ENCODE measurements at regions not wholly inside any gene's neighbourhood (a gene's known extent, or its start where the extent isn't known, plus 50 kb on each side); places are given as distances from the start of the nearest gene placed in this dataset.
"Not testable (repeated sequence)": the region's sequence is repeated elsewhere in the genome, so short reads cannot be mapped to it uniquely, and the experiment has no call there.

DNA sequence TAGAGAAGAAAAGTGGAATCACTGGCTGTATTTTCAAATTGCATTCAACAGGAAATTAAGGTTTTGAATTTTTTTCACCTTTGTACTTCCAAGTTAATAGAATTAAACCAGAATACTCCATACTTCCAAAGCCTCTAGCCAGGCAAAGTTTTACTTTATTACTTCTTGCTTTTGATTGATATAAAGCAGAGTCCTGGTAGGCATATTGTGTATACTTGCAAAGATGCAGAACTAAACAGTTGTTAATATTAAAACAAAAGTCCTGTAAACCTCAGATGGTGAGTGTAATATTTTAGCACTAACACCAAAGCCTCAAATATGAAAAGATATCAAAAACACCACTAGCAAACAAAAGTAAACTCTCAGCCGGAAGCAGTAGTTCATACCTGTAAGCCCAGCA, 107.2 kb upstream of the C2CD4B start:
- DNase-seq (ENCODE audit: low read depth), result no peak

- no peak for DNase-seq (ENCODE audit: low read depth)
Measured at GRCh38 chr15:62275831-62276230, 110.7 kb upstream of the C2CD4B start.

DNA sequence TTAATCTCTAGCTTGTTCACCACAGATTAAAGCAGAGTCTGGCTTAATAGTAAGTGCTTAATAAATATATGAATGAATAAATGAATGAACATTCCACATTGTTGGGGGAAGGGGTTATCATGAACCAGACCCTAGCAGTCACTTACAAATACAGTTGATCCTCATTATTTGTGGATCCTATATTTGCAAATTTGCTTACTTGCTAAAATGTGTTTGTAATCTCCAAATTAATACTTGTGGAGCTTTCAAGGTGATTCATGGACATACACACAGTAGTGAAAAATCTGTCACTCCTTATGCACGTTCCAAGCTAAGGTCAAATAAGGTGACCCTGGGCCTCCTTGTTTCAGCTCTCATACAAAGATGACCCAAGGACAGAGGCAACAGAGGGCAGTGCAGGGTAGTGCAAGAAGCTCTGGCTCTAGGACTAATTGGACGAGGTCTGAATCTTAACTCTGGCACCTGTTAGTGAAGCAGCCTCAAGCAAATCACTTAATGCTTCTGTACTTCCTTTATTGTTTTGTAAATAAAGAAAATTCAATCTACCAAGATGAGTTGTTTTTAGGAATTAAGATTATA, 112.8 kb upstream of the C2CD4B start:
- DNase-seq (ENCODE audit: low read depth), result no peak

DNA sequence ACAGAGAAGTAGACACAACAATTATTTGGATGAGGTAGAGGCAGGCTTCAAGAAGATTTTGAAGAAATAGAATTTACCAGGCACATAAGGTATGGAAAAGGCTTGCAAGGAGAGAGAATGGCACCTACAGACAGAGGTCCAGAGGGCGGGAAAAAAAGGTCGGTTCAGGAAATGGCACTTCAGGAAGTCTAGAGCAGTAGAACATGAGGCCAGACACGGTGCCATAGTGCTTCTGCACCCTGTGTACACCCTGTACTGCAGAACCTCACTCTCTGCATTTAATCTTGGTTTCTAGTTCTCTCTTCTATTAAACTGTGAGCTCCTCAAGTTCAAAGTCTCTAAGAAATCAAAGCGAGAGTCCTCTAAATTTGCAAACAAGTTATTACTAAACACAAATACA, 113.4 kb upstream of the C2CD4B start:
- DNase-seq (ENCODE audit: low read depth), result no peak

DNA sequence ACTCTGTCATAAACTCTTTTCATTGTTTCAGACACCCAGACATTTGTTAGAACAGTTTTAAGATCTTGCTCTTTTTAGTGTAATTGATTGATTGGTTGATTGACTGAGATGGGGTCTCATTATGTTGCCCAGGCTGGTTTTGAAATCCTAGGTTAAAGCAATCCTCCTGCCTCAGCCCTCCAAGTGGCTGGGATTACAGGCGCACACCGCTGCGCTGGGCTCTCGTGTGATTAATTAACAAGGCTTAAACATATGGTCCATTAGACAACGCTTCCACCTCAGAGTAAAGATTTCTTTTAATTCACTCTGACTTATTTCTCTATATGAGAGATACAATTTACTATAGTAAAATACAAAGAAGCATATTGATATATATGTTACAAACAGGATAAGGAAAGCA, 114.0 kb upstream of the C2CD4B start:
- DNase-seq (ENCODE audit: low read depth), result no peak

DNA sequence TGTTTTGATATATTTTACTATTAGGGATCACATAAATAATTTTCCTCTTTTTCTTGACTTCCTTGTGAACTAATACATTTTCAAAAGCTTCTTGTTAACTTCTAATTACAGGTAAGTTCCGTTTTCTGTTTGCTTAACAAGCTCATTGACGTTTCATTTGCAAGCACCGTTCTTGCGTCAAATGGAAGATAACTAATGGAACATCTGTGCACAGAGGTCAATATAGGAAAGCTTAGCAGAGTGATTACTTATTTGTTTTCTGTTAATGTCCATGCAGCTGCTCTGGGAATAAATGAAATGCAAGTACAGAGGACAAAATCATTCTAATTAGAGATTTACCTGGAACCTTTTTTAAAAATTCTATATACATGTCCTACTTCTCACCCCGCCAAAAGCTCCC, 115.5 kb upstream of the C2CD4B start:
- DNase-seq (ENCODE audit: low read depth), result no peak

GRCh38 chr15:62281801-62282200, 116.7 kb upstream of the C2CD4B start:
- not testable (repeated sequence) for DNase-seq (ENCODE audit: low read depth)

- no peak for DNase-seq (ENCODE audit: low read depth)
Measured at GRCh38 chr15:62287066-62287857, 122.2 kb upstream of the C2CD4B start.

DNA sequence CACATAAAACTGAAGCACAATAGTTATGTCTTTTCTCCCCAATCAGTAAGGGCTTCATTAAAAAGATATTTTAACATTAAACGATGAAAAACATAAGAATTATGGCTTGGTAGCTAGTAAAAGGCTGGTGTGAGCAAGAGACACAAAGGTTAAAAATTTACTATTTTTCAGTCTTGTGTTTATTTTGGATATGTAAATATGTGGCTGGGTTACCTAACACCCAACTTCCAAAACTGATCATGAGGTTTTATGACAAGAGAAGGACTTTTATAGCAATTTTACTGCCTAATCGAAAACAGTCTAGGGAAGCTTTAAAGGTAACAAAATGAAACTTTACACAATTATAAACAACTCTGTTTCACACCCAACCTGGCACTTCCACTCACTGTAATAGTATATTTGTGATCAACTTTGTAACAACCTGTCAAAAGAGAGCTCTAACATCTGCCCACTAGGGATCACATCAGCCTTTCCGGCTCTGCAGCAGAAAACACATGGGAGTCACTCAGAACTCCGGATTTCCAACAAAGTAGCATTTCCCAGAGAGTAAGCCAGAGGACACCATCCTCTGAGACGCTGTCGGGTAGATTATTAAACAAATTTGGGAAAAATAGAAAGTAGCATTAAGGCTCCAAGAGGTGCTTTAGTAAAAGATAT, 123.4 kb upstream of the C2CD4B start:
- DNase-seq (ENCODE audit: low read depth), result no peak

- no peak for DNase-seq (ENCODE audit: low read depth)
Measured at GRCh38 chr15:62291262-62291661, 126.2 kb upstream of the C2CD4B start.

GRCh38 chr15:62296756-62297507, 131.8 kb upstream of the C2CD4B start:
- no peak for DNase-seq (ENCODE audit: low read depth)

GRCh38 chr15:62297522-62297921, 132.4 kb upstream of the C2CD4B start:
- no peak for DNase-seq (ENCODE audit: low read depth)

- no peak for DNase-seq (ENCODE audit: low read depth)
Measured at GRCh38 chr15:62297933-62298332, 132.8 kb upstream of the C2CD4B start.

GRCh38 chr15:62298811-62299210, 133.7 kb upstream of the C2CD4B start:
- no peak for DNase-seq (ENCODE audit: low read depth)

DNA sequence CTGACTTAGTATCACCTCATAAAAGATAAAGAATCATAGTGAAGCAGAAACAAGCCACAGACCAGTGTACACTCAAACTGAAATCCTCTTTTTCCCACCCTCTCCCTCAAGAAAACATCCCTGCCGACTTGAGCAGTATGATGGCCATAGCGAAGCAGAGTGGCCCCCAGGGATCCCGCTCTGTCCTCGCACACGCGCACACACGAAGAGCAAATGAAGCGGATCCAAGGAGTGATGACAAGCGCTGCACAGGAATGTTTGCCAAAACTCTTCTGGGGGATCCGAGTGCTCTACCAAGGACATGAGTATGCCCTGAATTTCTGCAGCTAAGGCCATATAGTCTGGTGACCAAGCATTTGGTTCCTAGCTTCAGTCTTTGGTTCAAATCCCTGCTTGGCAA, 134.5 kb upstream of the C2CD4B start:
- DNase-seq (ENCODE audit: low read depth), result no peak

DNA sequence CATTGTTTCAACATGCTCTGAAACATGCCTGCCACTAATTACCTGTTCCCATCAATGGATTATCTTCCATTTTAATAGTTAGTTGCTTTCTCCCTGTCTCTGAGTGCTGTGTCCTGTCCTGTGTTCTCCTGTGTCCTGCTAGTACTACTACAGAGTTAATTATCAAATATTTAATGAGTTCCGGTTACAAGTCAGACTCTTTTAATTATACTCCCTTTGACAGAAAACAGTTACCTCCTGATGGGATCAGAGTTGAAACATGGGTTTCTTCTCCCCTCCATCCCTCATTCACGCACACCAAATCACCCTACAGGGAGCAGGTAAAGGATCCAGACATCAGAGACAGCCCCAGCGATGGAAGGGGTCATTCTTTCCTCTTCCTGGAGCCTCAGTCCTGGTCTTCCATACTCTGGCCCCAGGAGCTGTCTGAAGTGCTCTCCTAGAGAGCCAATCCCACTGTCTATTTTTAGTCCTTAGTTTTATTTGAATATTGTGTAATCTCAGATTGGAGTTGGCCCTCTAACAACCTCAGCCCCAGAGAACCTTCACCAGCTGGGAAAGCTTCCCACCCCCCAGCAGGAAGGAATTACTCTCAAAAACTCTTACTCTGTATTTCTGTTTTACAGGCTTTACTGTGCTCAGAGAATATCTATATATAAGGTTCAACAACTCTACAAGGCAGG, 137.0 kb upstream of the C2CD4B start:
- DNase-seq (ENCODE audit: low read depth), result no peak

- peak; percentile 27 for DNase-seq (ENCODE audit: low read depth)
Measured at GRCh38 chr15:62306851-62307504, 141.9 kb upstream of the C2CD4B start.

- DNase-seq (ENCODE audit: low read depth), result peak; percentile 60
Measured at GRCh38 chr15:62307551-62307950, 142.5 kb upstream of the C2CD4B start.

DNA sequence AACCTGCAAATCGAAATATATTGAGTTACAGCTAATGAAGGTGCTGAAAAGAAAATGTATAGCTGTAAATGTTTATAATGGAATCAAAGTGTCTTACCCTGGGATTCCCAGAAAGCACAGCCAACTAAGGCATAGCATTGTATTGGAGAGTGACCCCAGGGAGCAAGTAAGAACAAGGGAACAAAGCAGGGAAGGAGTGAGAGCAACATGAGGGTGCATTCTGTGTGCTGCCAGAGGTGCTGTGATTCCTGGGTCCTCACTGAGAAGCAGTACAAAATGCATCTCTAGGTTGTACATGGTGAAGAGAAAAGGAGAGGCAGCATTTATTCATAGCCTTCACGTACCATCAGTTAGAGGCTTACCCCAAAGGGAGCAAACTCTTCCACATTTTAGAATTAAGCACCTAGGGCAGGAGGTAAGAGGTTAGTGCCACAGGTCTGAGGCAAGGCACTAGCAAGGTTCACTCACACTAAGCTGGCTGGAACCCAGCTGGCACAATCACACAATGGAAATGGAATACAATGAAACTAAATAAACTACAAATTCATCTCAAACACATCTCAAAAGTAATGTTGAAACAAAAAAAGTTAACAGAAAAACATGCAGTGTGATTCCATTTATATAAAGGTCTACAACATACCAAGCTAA, 151.5 kb upstream of the C2CD4B start:
- DNase-seq (ENCODE audit: low read depth), result no peak

- no peak for DNase-seq (ENCODE audit: low read depth)
Measured at GRCh38 chr15:62320259-62320658, 155.2 kb upstream of the C2CD4B start.

DNA sequence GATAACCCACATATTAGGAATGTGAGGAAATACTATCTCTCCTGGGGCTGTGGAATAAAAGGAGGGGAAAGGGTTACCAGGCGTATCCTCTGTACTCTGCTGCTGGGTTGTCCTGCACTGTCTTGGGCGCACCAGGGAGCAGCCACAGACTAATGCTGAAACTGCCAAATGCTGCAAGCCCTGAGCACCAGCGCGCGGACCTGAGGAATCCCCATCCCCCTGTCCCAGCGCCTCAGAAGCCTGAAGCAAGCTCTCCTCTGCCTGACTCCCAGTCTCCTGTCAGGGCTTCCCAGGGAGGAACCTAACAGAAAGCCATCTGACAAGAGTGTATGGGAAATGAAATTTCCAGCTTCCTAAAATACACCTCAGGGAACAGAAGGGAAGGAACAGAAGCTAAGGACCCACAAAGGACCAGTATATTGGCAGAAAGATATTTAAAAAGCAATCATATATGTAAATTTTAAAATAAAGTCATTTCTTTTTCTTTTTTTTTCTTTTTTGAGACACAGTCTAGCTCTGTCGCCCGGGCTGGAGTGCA, 158.3 kb upstream of the C2CD4B start:
- no peak for DNase-seq (ENCODE audit: low read depth)

Measured in non-pigmented ciliary epithelial cell (primary cell).